Body of pancreas (tissue), 4 donors: ENCODE measurements at regions not wholly inside any gene's neighbourhood (a gene's known extent, or its start where the extent isn't known, plus 50 kb on each side); places are given as distances from the start of the nearest gene placed in this dataset.

ENCODE experiments used
- ATAC-seq: fragments of 150-250 bp; one replicate; pipeline ENCODE4 v1.9.1; 2016
- DNase-seq, 4 donors: peaks; one replicate each; pipeline ENCODE4 v3.0.0-alpha.2; 2019
- H3K27ac ChIP-seq, 4 donors: fragments of 200-600 bp; sonication (generic); 1 replicate in 3 of 4; 2 replicates in 1 of 4; pipeline versions ENCODE4 v1.5.1 to v1.6.1; 2016 to 2019; ENCODE audit warnings: mild to moderate bottlenecking in 1 of 4, mixed read lengths in 1 of 4, moderate library complexity in 1 of 4
- H3K27me3 ChIP-seq, 2 donors: fragments of 200-600 bp; sonication (generic); one replicate each; pipeline ENCODE4 v1.6.0; 2016; ENCODE audit warnings: mild to moderate bottlenecking in 1 of 2
- H3K36me3 ChIP-seq, 2 donors: fragments of 200-600 bp; sonication (generic); replicated peaks in 1 of 2; 2 replicates each; pipeline ENCODE4 v1.5.1; 2016; ENCODE audit warnings: low read depth in 2 of 2; ENCODE audit not compliant: insufficient read depth in 1 of 2
- H3K4me1 ChIP-seq: fragments of 200-600 bp; sonication (generic); one replicate; pipeline ENCODE4 v1.6.0; 2016
- H3K4me3 ChIP-seq, 2 donors: fragments of 200-600 bp; sonication (generic); 1 replicate in 1 of 2; 2 replicates in 1 of 2; pipeline ENCODE4 v1.5.1; 2016 to 2019
- H3K9me3 ChIP-seq, 3 donors: fragments of 200-600 bp; sonication (generic); 1 replicate in 2 of 3; 2 replicates in 1 of 3; pipeline ENCODE4 v1.5.1; 2016
- CTCF ChIP-seq, 7 experiments: fragments of 450-650 bp in 4 of 7; fragments of 200-600 bp in 3 of 7; sonication (generic) in 3 of 7; IDR thresholded peaks; one replicate each; pipeline ENCODE4 v1.5.1; 2016 to 2019; ENCODE audit warnings: antibody characterized with exemption in 7 of 7
- POLR2A ChIP-seq, 3 donors: fragments of 450-650 bp; IDR thresholded peaks; one replicate each; pipeline ENCODE4 v1.6.1; 2016; ENCODE audit warnings: antibody characterized with exemption in 3 of 3, mild to moderate bottlenecking in 2 of 3
- WGBS, 2 donors: methylation state at CpG; one replicate each; pipeline ENCODE4 v1.1.5; 2017; 5-methylcytosine and 5-hydroxymethylcytosine counted together
- intact Hi-C: fragments of 100-400 bp; cut with DNase I; formaldehyde crosslinking; loops from one replicate; pipeline ENCODE4 v1.15.1; 2023

GRCh38 chr10:47217113-47217512 is 82.9 kb upstream of the GDF10 start:
- no peak overlapping the region for H3K4me3 ChIP-seq
- H3K9me3 ChIP-seq = peaks cover 0 to 7% (median 0%) of the 10 kb centered on the region in 3 donors
- no peak for DNase-seq
- no peak for TF ChIP-seq POLR2A (IDR thresholded peaks at IDR 0.05)
- no peak for TF ChIP-seq CTCF (IDR thresholded peaks at IDR 0.05)
- intact Hi-C loops = no loop called here
- ATAC-seq = no peak
- no peak overlapping the region for H3K27ac ChIP-seq
- H3K36me3 ChIP-seq = no peaks in the 10 kb centered on the region
- 53 to 57% methylated on average over 3 of the region's 3 CpGs for WGBS, 2 donors
- H3K27me3 ChIP-seq = no peaks in the 10 kb centered on the region
- no peaks in the 10 kb centered on the region for H3K4me1 ChIP-seq

- no peaks in the 10 kb centered on the region for H3K9me3 ChIP-seq
- no peak for ATAC-seq
- WGBS, 2 donors = 53 to 67% methylated on average over 5 of the region's 5 CpGs
Measured at GRCh38 chr10:47218803-47219202, 81.2 kb upstream of the GDF10 start.

GRCh38 chr10:47222461-47222860 is 77.5 kb upstream of the GDF10 start:
- no peak overlapping the region for H3K4me3 ChIP-seq
- WGBS, 2 donors = 60 to 74% methylated on average over 3 to 4 of the region's 4 CpGs
- no peaks in the 10 kb centered on the region for H3K36me3 ChIP-seq
- TF ChIP-seq POLR2A (IDR thresholded peaks at IDR 0.05) (no peak), CTCF (IDR thresholded peaks at IDR 0.05) (no peak)
- no peaks in the 10 kb centered on the region for H3K27me3 ChIP-seq
- no peak overlapping the region for H3K27ac ChIP-seq
- ATAC-seq (no peak), DNase-seq (no peak)
- no peaks in the 10 kb centered on the region for H3K9me3 ChIP-seq
- intact Hi-C loops = no loop called here
- H3K4me1 ChIP-seq = no peaks in the 10 kb centered on the region

More at GRCh38 chr10:47218803-47219202, 81.2 kb upstream of the GDF10 start:
- no peak overlapping the region for H3K4me3 ChIP-seq
- no peak overlapping the region for H3K27ac ChIP-seq
- intact Hi-C loops = no loop called here
- no peak for DNase-seq
- no peaks in the 10 kb centered on the region for H3K27me3 ChIP-seq
- no peaks in the 10 kb centered on the region for H3K36me3 ChIP-seq
- H3K4me1 ChIP-seq = no peaks in the 10 kb centered on the region
- no peak for TF ChIP-seq CTCF (IDR thresholded peaks at IDR 0.05)
- TF ChIP-seq POLR2A (IDR thresholded peaks at IDR 0.05) = no peak

- no peak for ATAC-seq
- intact Hi-C loops = no loop called here
- 87 to 100% methylated on average over 1 of the region's 1 CpG for WGBS, 2 donors
Measured at GRCh38 chr10:47223236-47223635, 76.8 kb upstream of the GDF10 start.

More at GRCh38 chr10:47223236-47223635, 76.8 kb upstream of the GDF10 start:
- H3K9me3 ChIP-seq = no peaks in the 10 kb centered on the region
- DNase-seq = no peak
- H3K27me3 ChIP-seq = no peaks in the 10 kb centered on the region
- H3K36me3 ChIP-seq = no peaks in the 10 kb centered on the region
- H3K4me3 ChIP-seq = no peak overlapping the region
- TF ChIP-seq CTCF (IDR thresholded peaks at IDR 0.05) = no peak
- TF ChIP-seq POLR2A (IDR thresholded peaks at IDR 0.05) = no peak
- no peaks in the 10 kb centered on the region for H3K4me1 ChIP-seq
- H3K27ac ChIP-seq = no peak overlapping the region
